ENCODE measurements at regions not wholly inside any gene's neighbourhood (a gene's known extent, or its start where the extent isn't known, plus 50 kb on each side); places are given as distances from the start of the nearest gene placed in this dataset.

DNA sequence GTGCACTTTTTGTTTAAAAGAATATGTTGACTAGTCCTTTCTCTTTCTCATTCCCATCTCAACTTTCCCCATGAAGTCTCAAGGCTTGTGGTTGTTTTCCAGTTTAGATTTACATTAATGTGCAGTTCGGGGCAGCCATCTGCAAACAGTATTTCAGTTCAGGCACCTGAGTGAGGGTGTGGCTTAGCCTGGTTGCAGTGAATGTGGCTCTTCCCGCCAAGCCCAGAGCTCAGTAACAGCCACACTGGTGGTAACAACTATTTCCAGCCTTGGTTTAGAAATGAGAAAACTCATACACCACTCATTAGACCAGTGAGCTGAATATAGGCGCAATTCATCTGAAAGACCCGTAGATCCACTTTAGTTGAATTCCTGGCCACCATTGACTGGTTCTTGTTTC is 394.3 kb downstream of the CMPK2 start:
- H2AFZ ChIP-seq (ENCODE audit: low read length): no peak overlapping the region
- CTCF ChIA-PET (ENCODE audit: low intra/inter-chr PET ratio, low total read pairs): no interaction called here
- H3K4me2 ChIP-seq (ENCODE audit: low read depth, low read length): no peak overlapping the region
- no peaks in the 10 kb centered on the region for H3K79me2 ChIP-seq (ENCODE audit: insufficient read depth, low read length)
- no peaks in the 10 kb centered on the region for H3K36me3 ChIP-seq (replicated peaks in 1 of 2; ENCODE audit: control insufficient read depth in 1 of 2, insufficient read depth in 2 of 2, low read length in 2 of 2)
- DNase-seq (ENCODE audit: low spot score) (no peak), ATAC-seq (no peak), FAIRE-seq (no peak)
- no peaks in the 10 kb centered on the region for H4K20me1 ChIP-seq (ENCODE audit: insufficient read depth, low read length)
- H3K27ac ChIP-seq (ENCODE audit: extremely low read length, insufficient read depth, low read length): no peak overlapping the region
- intact Hi-C loops (cut with micrococcal nuclease; ENCODE audit: unreplicated experiment): no loop called here
- H3K4me3 ChIP-seq (replicated peaks in 1 of 3; ENCODE audit: insufficient read depth in 1 of 3, low read depth in 2 of 3, low read length in 3 of 3): no peak overlapping the region
- no peak overlapping the region for H3K9ac ChIP-seq (ENCODE audit: insufficient read depth, low read depth, low read length)
- in situ Hi-C loops (cut with HindIII; ENCODE audit: extremely low pct_ligation_motif_present, low pct_unique_long_range_greater_than_20kb): no loop called here
- POLR2A ChIA-PET: no interaction called here
- no TSS peak for BruUV-seq (replicated peaks)
- 7% methylated on average over 4 of the region's 4 CpGs for WGBS (ENCODE audit: low lambda C conversion rate)
- TF ChIP-seq POGZ (CRISPR knock-in tag; IDR thresholded peaks at IDR 0.05) (no peak), ZNF34 (CRISPR knock-in tag; IDR thresholded peaks at IDR 0.05; ENCODE audit: borderline replicate concordance) (no peak), AKAP8 (CRISPR knock-in tag; IDR thresholded peaks at IDR 0.05) (no peak), MATR3 (CRISPR knock-in tag; IDR thresholded peaks at IDR 0.05) (no peak), CCAR2 (optimal IDR thresholded peaks at IDR 0.05; ENCODE audit: low read depth, low read length) (no peak), MIER2 (CRISPR knock-in tag; IDR thresholded peaks at IDR 0.05) (no peak), FOSL1 (CRISPR knock-in tag; IDR thresholded peaks at IDR 0.05; ENCODE audit: borderline replicate concordance) (no peak), TEAD2 (CRISPR knock-in tag; IDR thresholded peaks at IDR 0.05) (no peak)
- TF ChIP-seq, protein P1, sequence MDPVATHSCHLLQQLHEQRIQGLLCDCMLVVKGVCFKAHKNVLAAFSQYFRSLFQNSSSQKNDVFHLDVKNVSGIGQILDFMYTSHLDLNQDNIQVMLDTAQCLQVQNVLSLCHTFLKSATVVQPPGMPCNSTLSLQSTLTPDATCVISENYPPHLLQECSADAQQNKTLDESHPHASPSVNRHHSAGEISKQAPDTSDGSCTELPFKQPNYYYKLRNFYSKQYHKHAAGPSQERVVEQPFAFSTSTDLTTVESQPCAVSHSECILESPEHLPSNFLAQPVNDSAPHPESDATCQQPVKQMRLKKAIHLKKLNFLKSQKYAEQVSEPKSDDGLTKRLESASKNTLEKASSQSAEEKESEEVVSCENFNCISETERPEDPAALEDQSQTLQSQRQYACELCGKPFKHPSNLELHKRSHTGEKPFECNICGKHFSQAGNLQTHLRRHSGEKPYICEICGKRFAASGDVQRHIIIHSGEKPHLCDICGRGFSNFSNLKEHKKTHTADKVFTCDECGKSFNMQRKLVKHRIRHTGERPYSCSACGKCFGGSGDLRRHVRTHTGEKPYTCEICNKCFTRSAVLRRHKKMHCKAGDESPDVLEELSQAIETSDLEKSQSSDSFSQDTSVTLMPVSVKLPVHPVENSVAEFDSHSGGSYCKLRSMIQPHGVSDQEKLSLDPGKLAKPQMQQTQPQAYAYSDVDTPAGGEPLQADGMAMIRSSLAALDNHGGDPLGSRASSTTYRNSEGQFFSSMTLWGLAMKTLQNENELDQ (CRISPR knock-in tag; IDR thresholded peaks at IDR 0.05; ENCODE audit: borderline replicate concordance): no peak
- TF ChIP-seq, protein P2, sequence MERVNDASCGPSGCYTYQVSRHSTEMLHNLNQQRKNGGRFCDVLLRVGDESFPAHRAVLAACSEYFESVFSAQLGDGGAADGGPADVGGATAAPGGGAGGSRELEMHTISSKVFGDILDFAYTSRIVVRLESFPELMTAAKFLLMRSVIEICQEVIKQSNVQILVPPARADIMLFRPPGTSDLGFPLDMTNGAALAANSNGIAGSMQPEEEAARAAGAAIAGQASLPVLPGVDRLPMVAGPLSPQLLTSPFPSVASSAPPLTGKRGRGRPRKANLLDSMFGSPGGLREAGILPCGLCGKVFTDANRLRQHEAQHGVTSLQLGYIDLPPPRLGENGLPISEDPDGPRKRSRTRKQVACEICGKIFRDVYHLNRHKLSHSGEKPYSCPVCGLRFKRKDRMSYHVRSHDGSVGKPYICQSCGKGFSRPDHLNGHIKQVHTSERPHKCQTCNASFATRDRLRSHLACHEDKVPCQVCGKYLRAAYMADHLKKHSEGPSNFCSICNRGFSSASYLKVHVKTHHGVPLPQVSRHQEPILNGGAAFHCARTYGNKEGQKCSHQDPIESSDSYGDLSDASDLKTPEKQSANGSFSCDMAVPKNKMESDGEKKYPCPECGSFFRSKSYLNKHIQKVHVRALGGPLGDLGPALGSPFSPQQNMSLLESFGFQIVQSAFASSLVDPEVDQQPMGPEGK (CRISPR knock-in tag; IDR thresholded peaks at IDR 0.05): no peak
- no peaks in the 10 kb centered on the region for H3K4me1 ChIP-seq (ENCODE audit: insufficient read depth, low read length)
- H3K27me3 ChIP-seq (ENCODE audit: control insufficient read depth in 1 of 2, insufficient read depth in 2 of 2, low read length in 2 of 2): no peaks in the 10 kb centered on the region
- H3K9me3 ChIP-seq (ENCODE audit: low read length): peaks cover 26% of the 10 kb centered on the region

Data from HepG2 (cell line).